Fibroblast of lung (primary cell): ENCODE measurements at regions not wholly inside any gene's neighbourhood (a gene's known extent, or its start where the extent isn't known, plus 50 kb on each side); places are given as distances from the start of the nearest gene placed in this dataset.

Experiments
- DNase-seq, 2 donors: peaks; one replicate each; pipeline versions ENCODE4 v3.0.0 to v3.0.0-alpha.2; 2010; ENCODE audit warnings: low read depth in 2 of 2
- H2AFZ ChIP-seq: 2 replicates; pipeline ENCODE4 v1.5.1; 2012; ENCODE audit warnings: low read length, control low read depth, inconsistent platforms
- H3K27ac ChIP-seq: 2 replicates; pipeline ENCODE4 v1.5.1; 2011; ENCODE audit warnings: low read length, control low read depth; ENCODE audit not compliant: insufficient read depth
- H3K27me3 ChIP-seq: 2 replicates; pipeline ENCODE4 v1.5.1; 2011; ENCODE audit warnings: mild to moderate bottlenecking, low read length; ENCODE audit not compliant: control insufficient read depth, insufficient read depth
- H3K36me3 ChIP-seq: 2 replicates; pipeline ENCODE4 v1.5.1; 2011; ENCODE audit warnings: low read length; ENCODE audit not compliant: control insufficient read depth, insufficient read depth
- H3K4me1 ChIP-seq: 2 replicates; pipeline ENCODE4 v1.5.1; 2011; ENCODE audit warnings: low read length; ENCODE audit not compliant: control insufficient read depth, insufficient read depth; ENCODE audit errors: extremely low read depth
- H3K4me2 ChIP-seq: 2 replicates; pipeline ENCODE4 v1.5.1; 2011; ENCODE audit warnings: low read length, control low read depth; ENCODE audit not compliant: insufficient read depth; ENCODE audit errors: extremely low read depth
- H3K4me3 ChIP-seq, 4 experiments: fragments of 200-600 bp in 1 of 4; sonication (generic) in 1 of 4; replicated peaks in 1 of 4; 2 replicates each; pipeline ENCODE4 v1.5.1; 2011 to 2016; ENCODE audit warnings: low read length in 4 of 4, low read depth in 3 of 4, mild to moderate bottlenecking in 3 of 4, control low read depth in 2 of 4, inconsistent platforms in 1 of 4, mixed read lengths in 1 of 4; ENCODE audit not compliant: insufficient read depth in 1 of 4; ENCODE audit errors: control extremely low read depth in 1 of 4
- H3K79me2 ChIP-seq: 2 replicates; pipeline ENCODE4 v1.5.1; 2012; ENCODE audit warnings: mild to moderate bottlenecking, low read length, inconsistent platforms; ENCODE audit not compliant: control insufficient read depth, insufficient read depth
- H3K9ac ChIP-seq: 2 replicates; pipeline ENCODE4 v1.5.1; 2011; ENCODE audit warnings: mild to moderate bottlenecking, low read length, control low read depth; ENCODE audit not compliant: insufficient read depth
- H3K9me3 ChIP-seq: 2 replicates; pipeline ENCODE4 v1.5.1; 2012; ENCODE audit warnings: low read depth, low read length; ENCODE audit not compliant: control insufficient read depth, insufficient read depth
- H4K20me1 ChIP-seq: 2 replicates; pipeline ENCODE4 v1.5.1; 2011; ENCODE audit warnings: low read length; ENCODE audit not compliant: control insufficient read depth, insufficient read depth; ENCODE audit errors: extremely low read depth
- EZH2 ChIP-seq: IDR thresholded peaks from 2 replicates; pipeline ENCODE4 v1.5.1; 2012; ENCODE audit warnings: low read length, control low read depth, mild to moderate bottlenecking; ENCODE audit errors: missing control alignments
- TF ChIP-seq, protein P1 (sequence below), 2 donors: IDR thresholded peaks in 1 of 2; conservative IDR thresholded peaks in 1 of 2; 1 replicate in 1 of 2; 2 replicates in 1 of 2; pipeline ENCODE4 v1.5.1; 2011 to 2012; ENCODE audit warnings: low read length in 2 of 2, control low read depth in 1 of 2, inconsistent platforms in 1 of 2, low read depth in 1 of 2, mild to moderate bottlenecking in 1 of 2

DNA sequence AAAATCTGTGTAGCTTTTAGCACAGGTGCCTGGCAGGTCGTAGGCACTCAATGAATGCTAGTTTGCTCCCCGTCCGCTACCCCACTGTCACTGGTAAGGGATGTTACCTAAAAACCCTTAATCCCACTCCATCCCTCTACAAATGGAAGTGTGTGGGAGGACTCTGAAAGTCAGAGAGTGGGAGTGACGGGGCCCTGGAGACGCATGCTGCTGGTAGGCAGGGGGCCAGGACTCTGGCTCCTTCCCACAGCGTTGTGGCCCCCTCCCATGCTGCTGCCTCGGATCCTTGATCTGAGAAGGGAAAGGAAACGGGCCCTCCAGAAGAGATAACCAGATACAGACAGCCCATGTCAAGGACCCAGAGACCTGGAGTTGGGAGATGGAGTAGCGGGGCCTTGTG is 249.3 kb downstream of the HAUS1 start:
- Histone ChIP-seq H3K79me2 (no peaks in the 10 kb centered on the region), H3K36me3 (no peaks in the 10 kb centered on the region), H2AFZ (no peak overlapping the region), H3K4me3 (no peak overlapping the region), H3K4me1 (no peaks in the 10 kb centered on the region), H3K4me2 (no peak overlapping the region), H3K27ac (no peak overlapping the region), H3K27me3 (no peaks in the 10 kb centered on the region), H4K20me1 (no peaks in the 10 kb centered on the region), H3K9ac (no peak overlapping the region), H3K9me3 (no peaks in the 10 kb centered on the region)
- TF ChIP-seq, protein P1, sequence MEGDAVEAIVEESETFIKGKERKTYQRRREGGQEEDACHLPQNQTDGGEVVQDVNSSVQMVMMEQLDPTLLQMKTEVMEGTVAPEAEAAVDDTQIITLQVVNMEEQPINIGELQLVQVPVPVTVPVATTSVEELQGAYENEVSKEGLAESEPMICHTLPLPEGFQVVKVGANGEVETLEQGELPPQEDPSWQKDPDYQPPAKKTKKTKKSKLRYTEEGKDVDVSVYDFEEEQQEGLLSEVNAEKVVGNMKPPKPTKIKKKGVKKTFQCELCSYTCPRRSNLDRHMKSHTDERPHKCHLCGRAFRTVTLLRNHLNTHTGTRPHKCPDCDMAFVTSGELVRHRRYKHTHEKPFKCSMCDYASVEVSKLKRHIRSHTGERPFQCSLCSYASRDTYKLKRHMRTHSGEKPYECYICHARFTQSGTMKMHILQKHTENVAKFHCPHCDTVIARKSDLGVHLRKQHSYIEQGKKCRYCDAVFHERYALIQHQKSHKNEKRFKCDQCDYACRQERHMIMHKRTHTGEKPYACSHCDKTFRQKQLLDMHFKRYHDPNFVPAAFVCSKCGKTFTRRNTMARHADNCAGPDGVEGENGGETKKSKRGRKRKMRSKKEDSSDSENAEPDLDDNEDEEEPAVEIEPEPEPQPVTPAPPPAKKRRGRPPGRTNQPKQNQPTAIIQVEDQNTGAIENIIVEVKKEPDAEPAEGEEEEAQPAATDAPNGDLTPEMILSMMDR (conservative IDR thresholded peaks at IDR 0.05 in 1 of 2, IDR thresholded peaks at IDR 0.05 in 1 of 2; ENCODE audit: low read depth in 1 of 2, low read length in 2 of 2), result no peak
- TF ChIP-seq EZH2, result no peak
- DNase-seq, result no peak

DNA sequence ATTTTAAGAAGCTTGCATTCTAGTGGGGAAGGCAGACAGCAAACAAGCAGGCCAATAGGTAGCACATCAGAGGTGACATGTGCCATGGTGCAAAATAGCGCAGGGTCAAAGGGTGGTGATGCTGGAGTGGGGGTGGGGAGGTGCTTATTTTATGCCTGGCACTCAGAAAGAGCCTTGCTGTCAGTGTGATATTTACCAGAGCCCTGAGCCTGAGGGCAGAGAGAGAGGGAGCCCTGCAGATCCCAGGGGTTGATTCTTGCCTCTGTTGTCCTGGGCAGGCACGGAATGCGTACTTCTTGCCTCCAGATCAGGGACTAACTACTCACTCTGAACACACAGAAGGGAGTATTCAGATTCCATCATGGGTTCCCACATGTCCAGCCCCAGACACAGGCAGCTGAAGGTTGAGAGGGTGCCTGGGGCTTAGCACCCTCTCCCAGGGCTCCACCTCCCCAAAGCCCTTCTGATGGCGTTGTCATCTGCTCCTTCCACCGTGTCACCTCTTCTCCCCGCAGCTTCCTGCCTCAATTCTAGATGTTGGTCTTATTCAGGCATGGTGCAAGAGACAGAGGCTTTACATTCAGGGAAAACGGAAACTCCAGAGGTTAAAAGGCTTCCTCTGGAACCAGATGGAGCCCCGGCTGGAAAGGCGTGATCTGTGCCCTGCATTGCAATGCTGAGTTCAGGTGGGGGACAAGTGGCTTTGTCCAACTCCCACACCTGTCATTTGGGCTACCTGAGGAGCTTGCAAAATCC is 252.3 kb downstream of the HAUS1 start:
- Histone ChIP-seq H4K20me1 (no peaks in the 10 kb centered on the region), H3K9ac (no peak overlapping the region), H2AFZ (no peak overlapping the region), H3K4me3 (no peak overlapping the region), H3K4me2 (no peak overlapping the region), H3K36me3 (no peaks in the 10 kb centered on the region), H3K27me3 (no peaks in the 10 kb centered on the region), H3K27ac (no peak overlapping the region), H3K4me1 (no peaks in the 10 kb centered on the region), H3K79me2 (no peaks in the 10 kb centered on the region), H3K9me3 (no peaks in the 10 kb centered on the region)
- TF ChIP-seq, protein P1 (conservative IDR thresholded peaks at IDR 0.05 in 1 of 2, IDR thresholded peaks at IDR 0.05 in 1 of 2; ENCODE audit: low read depth in 1 of 2, low read length in 2 of 2), result no peak
- no peak for TF ChIP-seq EZH2
- DNase-seq, result no peak

DNA sequence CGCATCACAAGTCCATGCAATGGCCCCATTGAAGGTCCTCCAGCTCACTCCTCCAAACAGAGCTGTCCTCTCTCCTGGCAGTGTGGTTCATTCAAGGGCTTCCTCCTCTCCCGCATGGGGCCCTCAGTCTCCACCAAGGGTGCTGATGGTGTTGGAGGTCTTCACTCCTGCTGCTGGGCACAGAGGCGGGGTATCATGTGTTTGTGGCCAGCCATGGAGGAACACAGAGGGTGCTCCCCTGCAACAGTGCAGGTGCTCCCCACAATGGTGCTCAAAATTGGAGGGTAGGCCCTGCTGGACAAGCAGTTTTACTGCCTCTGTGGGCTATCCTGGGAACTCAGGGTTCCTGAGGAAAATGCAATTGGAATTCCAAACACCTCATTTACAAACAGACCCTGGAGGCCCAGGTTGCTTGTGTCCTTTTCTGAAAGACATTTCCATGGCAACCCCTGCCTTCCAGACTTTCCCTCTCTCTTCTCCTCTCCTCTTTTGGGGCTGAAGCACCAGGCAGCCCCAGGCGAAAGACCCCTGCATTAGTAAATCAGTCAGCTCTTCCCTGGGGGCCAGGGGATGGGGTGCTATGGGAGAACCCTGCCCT is 256.0 kb downstream of the HAUS1 start:
- H3K4me3 ChIP-seq, result no peak overlapping the region
- H3K4me2 ChIP-seq, result no peak overlapping the region

More for the DNA sequence above, 256.0 kb downstream of the HAUS1 start:
- no peak for DNase-seq
- no peaks in the 10 kb centered on the region for H4K20me1 ChIP-seq
- H3K9me3 ChIP-seq, result no peaks in the 10 kb centered on the region
- no peaks in the 10 kb centered on the region for H3K36me3 ChIP-seq
- H2AFZ ChIP-seq, result no peak overlapping the region
- TF ChIP-seq, protein P1 (conservative IDR thresholded peaks at IDR 0.05 in 1 of 2, IDR thresholded peaks at IDR 0.05 in 1 of 2; ENCODE audit: low read depth in 1 of 2, low read length in 2 of 2), result no peak
- no peak for TF ChIP-seq EZH2
- no peaks in the 10 kb centered on the region for H3K27me3 ChIP-seq
- H3K4me1 ChIP-seq, result no peaks in the 10 kb centered on the region
- no peak overlapping the region for H3K9ac ChIP-seq
- H3K79me2 ChIP-seq, result no peaks in the 10 kb centered on the region
- H3K27ac ChIP-seq, result no peak overlapping the region
